ENCODE measurements at regions not wholly inside any gene's neighbourhood (a gene's known extent, or its start where the extent isn't known, plus 50 kb on each side); places are given as distances from the start of the nearest gene placed in this dataset.

DNA sequence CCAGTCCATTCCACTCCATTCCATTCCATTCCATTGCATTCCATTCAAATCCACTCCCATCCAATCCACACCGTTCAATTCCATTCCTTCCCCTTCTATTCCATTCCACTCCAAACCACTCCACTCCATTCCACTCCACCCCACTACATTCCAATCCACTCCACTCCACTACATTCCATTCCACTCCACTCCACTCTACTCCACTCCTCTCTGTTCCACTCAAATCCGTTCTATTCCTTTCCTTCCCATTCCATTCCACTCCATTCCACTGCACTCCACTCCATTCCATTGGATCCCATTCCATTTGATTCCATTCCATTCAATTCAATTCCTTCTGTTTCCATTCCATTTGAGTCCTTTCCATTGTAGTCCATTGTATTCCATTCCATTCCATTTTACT lies 2568.3 kb upstream of the TPTE start:
- TF ChIP-seq, protein P1, sequence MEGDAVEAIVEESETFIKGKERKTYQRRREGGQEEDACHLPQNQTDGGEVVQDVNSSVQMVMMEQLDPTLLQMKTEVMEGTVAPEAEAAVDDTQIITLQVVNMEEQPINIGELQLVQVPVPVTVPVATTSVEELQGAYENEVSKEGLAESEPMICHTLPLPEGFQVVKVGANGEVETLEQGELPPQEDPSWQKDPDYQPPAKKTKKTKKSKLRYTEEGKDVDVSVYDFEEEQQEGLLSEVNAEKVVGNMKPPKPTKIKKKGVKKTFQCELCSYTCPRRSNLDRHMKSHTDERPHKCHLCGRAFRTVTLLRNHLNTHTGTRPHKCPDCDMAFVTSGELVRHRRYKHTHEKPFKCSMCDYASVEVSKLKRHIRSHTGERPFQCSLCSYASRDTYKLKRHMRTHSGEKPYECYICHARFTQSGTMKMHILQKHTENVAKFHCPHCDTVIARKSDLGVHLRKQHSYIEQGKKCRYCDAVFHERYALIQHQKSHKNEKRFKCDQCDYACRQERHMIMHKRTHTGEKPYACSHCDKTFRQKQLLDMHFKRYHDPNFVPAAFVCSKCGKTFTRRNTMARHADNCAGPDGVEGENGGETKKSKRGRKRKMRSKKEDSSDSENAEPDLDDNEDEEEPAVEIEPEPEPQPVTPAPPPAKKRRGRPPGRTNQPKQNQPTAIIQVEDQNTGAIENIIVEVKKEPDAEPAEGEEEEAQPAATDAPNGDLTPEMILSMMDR (IDR thresholded peaks at IDR 0.05) = no peak
- TF ChIP-seq EZH2 (IDR thresholded peaks at IDR 0.05; ENCODE audit: borderline replicate concordance, insufficient read depth, low read depth, low read length, poor library complexity, severe bottlenecking) = no peak

Data from B cell (primary cell).